ENCODE measurements at regions not wholly inside any gene's neighbourhood (a gene's known extent, or its start where the extent isn't known, plus 50 kb on each side); places are given as distances from the start of the nearest gene placed in this dataset.

- Mint-ChIP-seq H3K27ac (no peak overlapping the region), H3K9me3 (no peaks in the 10 kb centered on the region), H3K4me3 (no peak overlapping the region), H3K4me1 (ENCODE audit: low read depth) (no peaks in the 10 kb centered on the region), H3K27me3 (peaks cover 11% of the 10 kb centered on the region), H3K36me3 (ENCODE audit: low read depth) (no peaks in the 10 kb centered on the region)
- ChIA-PET POLR2A (no interaction called here), CTCF (no interaction called here)
- Histone ChIP-seq H3K9me3 (ENCODE audit: control insufficient read depth in 1 of 2, insufficient read depth in 1 of 2, low read length in 2 of 2) (no peaks in the 10 kb centered on the region), H3K36me3 (ENCODE audit: insufficient read depth, low read length) (no peaks in the 10 kb centered on the region), H3K4me1 (ENCODE audit: insufficient read depth, low read length) (no peaks in the 10 kb centered on the region), H3K27ac (ENCODE audit: low read depth in 1 of 2, low read length in 2 of 2) (no peak overlapping the region), H3K27me3 (ENCODE audit: control insufficient read depth in 1 of 2, insufficient read depth in 2 of 2, low read length in 2 of 2) (peaks cover 0 to under 1% of the 10 kb centered on the region in 2 experiments), H3K4me3 (ENCODE audit: low read length) (no peak overlapping the region)
- no peak for ATAC-seq (ENCODE audit: poor library complexity)
- no peak for TF ChIP-seq CTCF (IDR thresholded peaks at IDR 0.05)
- DNase-seq, result no peak
- intact Hi-C loops (cut with DNase I, micrococcal nuclease), result no loop called here
These were observed 117.4 kb downstream of the AXIN2 start for GRCh38 chr17:65444049-65444448.

- Histone ChIP-seq H3K27me3 (ENCODE audit: control insufficient read depth in 1 of 2, insufficient read depth in 2 of 2, low read length in 2 of 2) (peaks cover 7 to 10% of the 10 kb centered on the region in 2 experiments), H3K4me3 (ENCODE audit: low read length) (no peak overlapping the region), H3K4me1 (ENCODE audit: insufficient read depth, low read length) (no peaks in the 10 kb centered on the region), H3K36me3 (ENCODE audit: insufficient read depth, low read length) (no peaks in the 10 kb centered on the region), H3K9me3 (ENCODE audit: control insufficient read depth in 1 of 2, insufficient read depth in 1 of 2, low read length in 2 of 2) (no peaks in the 10 kb centered on the region), H3K27ac (ENCODE audit: low read depth in 1 of 2, low read length in 2 of 2) (no peak overlapping the region)
- no peak for TF ChIP-seq CTCF (IDR thresholded peaks at IDR 0.05)
- no peak overlapping the region for H3K27ac Mint-ChIP-seq
- intact Hi-C loops (cut with DNase I, micrococcal nuclease), result no loop called here
- no peaks in the 10 kb centered on the region for H3K9me3 Mint-ChIP-seq
- ATAC-seq (ENCODE audit: poor library complexity), result no peak
- H3K4me1 Mint-ChIP-seq (ENCODE audit: low read depth), result no peaks in the 10 kb centered on the region
- CTCF ChIA-PET, result no interaction called here
- no peak overlapping the region for H3K4me3 Mint-ChIP-seq
- POLR2A ChIA-PET, result no interaction called here
- DNase-seq, result no peak
- H3K36me3 Mint-ChIP-seq (ENCODE audit: low read depth), result no peaks in the 10 kb centered on the region
- peaks cover 24% of the 10 kb centered on the region for H3K27me3 Mint-ChIP-seq
These were observed 118.8 kb downstream of the AXIN2 start for GRCh38 chr17:65442691-65443090.

- Mint-ChIP-seq H3K27ac (no peak overlapping the region), H3K27me3 (peaks cover 24% of the 10 kb centered on the region), H3K4me3 (no peak overlapping the region), H3K9me3 (no peaks in the 10 kb centered on the region), H3K4me1 (ENCODE audit: low read depth) (no peaks in the 10 kb centered on the region), H3K36me3 (ENCODE audit: low read depth) (no peaks in the 10 kb centered on the region)
- ChIA-PET POLR2A (no interaction called here), CTCF (no interaction called here)
- DNase-seq (no peak), ATAC-seq (ENCODE audit: poor library complexity) (no peak)
- H3K4me3 ChIP-seq (ENCODE audit: low read length), result no peak overlapping the region
- no peak overlapping the region for H3K27ac ChIP-seq (ENCODE audit: low read depth in 1 of 2, low read length in 2 of 2)
- peaks cover 7 to 10% of the 10 kb centered on the region in 2 experiments for H3K27me3 ChIP-seq (ENCODE audit: control insufficient read depth in 1 of 2, insufficient read depth in 2 of 2, low read length in 2 of 2)
- intact Hi-C loops (cut with DNase I, micrococcal nuclease), result no loop called here
- TF ChIP-seq CTCF (IDR thresholded peaks at IDR 0.05), result no peak
- H3K4me1 ChIP-seq (ENCODE audit: insufficient read depth, low read length), result no peaks in the 10 kb centered on the region
- H3K36me3 ChIP-seq (ENCODE audit: insufficient read depth, low read length), result no peaks in the 10 kb centered on the region
- H3K9me3 ChIP-seq (ENCODE audit: control insufficient read depth in 1 of 2, insufficient read depth in 1 of 2, low read length in 2 of 2), result no peaks in the 10 kb centered on the region
These were observed 119.2 kb downstream of the AXIN2 start for GRCh38 chr17:65442250-65442649.
